Type B pancreatic cell (in vitro differentiated cells): ENCODE measurements at regions not wholly inside any gene's neighbourhood (a gene's known extent, or its start where the extent isn't known, plus 50 kb on each side); places are given as distances from the start of the nearest gene placed in this dataset.
"Not testable (repeated sequence)": the region's sequence is repeated elsewhere in the genome, so short reads cannot be mapped to it uniquely, and the experiment has no call there.

Source experiments
- DNase-seq: peaks from one replicate; pipeline ENCODE4 v3.0.0; 2021; ENCODE audit warnings: mixed read lengths; ENCODE audit not compliant: unreplicated experiment; ENCODE audit errors: extremely low spot score
- H3K27ac Mint-ChIP-seq: 2 replicates; pipeline ENCODE4 v1.8.0; 2021; ENCODE audit warnings: mild to moderate bottlenecking, mixed read lengths
- H3K27me3 Mint-ChIP-seq: 2 replicates; pipeline ENCODE4 v1.8.0; 2021; ENCODE audit warnings: mixed read lengths
- H3K36me3 Mint-ChIP-seq: 2 replicates; pipeline ENCODE4 v1.8.0; 2021; ENCODE audit warnings: mixed read lengths
- H3K4me1 Mint-ChIP-seq: one replicate; pipeline ENCODE4 v1.8.0; 2021; ENCODE audit warnings: mixed read lengths; ENCODE audit not compliant: unreplicated experiment
- H3K4me3 Mint-ChIP-seq: 2 replicates; pipeline ENCODE4 v1.8.0; 2021; ENCODE audit warnings: mild to moderate bottlenecking, mixed read lengths
- H3K9me3 Mint-ChIP-seq: 2 replicates; pipeline ENCODE4 v1.8.0; 2021; ENCODE audit warnings: mixed read lengths
- TF ChIP-seq, protein P1 (sequence below): fragments of 200-600 bp; sonication (generic); conservative IDR thresholded peaks from 2 replicates; pipeline ENCODE4 v1.5.0; 2021; ENCODE audit warnings: antibody characterized with exemption, mild to moderate bottlenecking

DNA sequence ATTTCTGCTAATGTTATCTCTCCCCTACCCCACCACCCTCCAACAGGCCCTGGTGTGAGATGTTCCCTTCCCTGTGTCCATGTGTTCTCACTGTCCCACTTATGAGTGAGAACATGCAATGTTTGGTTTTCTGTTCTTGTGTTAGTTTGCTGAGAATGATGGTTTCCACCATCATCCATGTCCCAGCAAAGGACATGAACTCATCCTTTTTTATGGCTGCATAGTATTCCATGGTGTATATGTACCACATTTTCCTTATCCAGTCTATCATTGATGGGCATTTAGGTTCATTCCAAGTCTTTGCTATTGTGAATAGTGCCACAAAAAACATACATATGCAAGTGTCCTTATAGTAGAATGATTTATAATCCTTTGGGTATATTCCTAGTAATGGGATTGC, 104.5 kb downstream of the ZNF33B start:
- not testable (repeated sequence) for H3K4me3 Mint-ChIP-seq, H3K27ac Mint-ChIP-seq, H3K4me1 Mint-ChIP-seq, DNase-seq, H3K27me3 Mint-ChIP-seq
- Mint-ChIP-seq H3K9me3 (peaks cover 29% of the 10 kb centered on the region), H3K36me3 (peaks cover 25% of the 10 kb centered on the region)

GRCh38 chr10:42532996-42533395, 105.4 kb downstream of the ZNF33B start:
- Mint-ChIP-seq H3K27me3 (no peaks in the 10 kb centered on the region), H3K4me1 (no peaks in the 10 kb centered on the region), H3K36me3 (peaks cover 16% of the 10 kb centered on the region), H3K4me3 (no peak overlapping the region), H3K9me3 (peaks cover 24% of the 10 kb centered on the region), H3K27ac (no peak overlapping the region)
- TF ChIP-seq, protein P1, sequence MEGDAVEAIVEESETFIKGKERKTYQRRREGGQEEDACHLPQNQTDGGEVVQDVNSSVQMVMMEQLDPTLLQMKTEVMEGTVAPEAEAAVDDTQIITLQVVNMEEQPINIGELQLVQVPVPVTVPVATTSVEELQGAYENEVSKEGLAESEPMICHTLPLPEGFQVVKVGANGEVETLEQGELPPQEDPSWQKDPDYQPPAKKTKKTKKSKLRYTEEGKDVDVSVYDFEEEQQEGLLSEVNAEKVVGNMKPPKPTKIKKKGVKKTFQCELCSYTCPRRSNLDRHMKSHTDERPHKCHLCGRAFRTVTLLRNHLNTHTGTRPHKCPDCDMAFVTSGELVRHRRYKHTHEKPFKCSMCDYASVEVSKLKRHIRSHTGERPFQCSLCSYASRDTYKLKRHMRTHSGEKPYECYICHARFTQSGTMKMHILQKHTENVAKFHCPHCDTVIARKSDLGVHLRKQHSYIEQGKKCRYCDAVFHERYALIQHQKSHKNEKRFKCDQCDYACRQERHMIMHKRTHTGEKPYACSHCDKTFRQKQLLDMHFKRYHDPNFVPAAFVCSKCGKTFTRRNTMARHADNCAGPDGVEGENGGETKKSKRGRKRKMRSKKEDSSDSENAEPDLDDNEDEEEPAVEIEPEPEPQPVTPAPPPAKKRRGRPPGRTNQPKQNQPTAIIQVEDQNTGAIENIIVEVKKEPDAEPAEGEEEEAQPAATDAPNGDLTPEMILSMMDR = no peak
- no peak for DNase-seq

- H3K27ac Mint-ChIP-seq = no peak overlapping the region
Measured at GRCh38 chr10:42523098-42523497, 115.3 kb downstream of the ZNF33B start.

DNA sequence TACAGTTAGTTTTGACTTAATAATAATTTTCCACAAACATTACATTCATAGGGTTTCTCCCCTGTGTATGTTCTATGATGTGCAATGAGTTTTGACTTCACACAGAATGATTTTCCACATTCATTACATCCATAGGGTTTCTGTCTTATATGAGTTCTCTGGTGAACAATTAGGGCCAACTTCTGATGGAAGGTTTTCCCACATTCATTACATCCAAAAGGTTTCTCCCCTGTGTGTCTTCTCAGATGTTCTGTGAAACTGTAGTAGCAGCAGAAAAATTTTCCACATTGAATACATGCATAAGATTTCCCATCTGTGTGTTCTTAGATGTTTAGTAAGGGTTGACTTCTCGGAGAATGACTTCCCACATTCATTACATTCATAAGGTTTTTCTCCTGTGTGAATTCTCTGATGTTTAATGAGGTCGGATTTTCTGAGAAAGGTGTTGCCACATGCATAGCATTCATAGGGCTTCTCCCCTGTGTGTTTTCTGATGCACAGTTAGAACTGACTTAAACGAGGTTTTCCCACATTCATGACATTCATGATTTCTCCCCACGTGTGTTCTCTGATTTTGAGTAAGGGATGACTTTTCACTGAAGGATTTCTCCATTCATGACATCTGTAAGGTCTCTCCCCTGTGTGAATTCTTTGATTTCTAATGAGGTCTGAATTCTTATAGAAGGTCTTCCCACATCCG, 118.5 kb downstream of the ZNF33B start:
- peaks cover 44% of the 10 kb centered on the region for H3K9me3 Mint-ChIP-seq
- no peak overlapping the region for H3K27ac Mint-ChIP-seq
- H3K4me3 Mint-ChIP-seq = no peak overlapping the region
- H3K4me1 Mint-ChIP-seq = no peaks in the 10 kb centered on the region
- TF ChIP-seq, protein P1 = no peak
- no peaks in the 10 kb centered on the region for H3K27me3 Mint-ChIP-seq
- H3K36me3 Mint-ChIP-seq = peaks cover 58% of the 10 kb centered on the region
- no peak for DNase-seq

More at GRCh38 chr10:42523098-42523497, 115.3 kb downstream of the ZNF33B start:
- H3K4me1 Mint-ChIP-seq = no peaks in the 10 kb centered on the region
- TF ChIP-seq, protein P1 = no peak
- no peak overlapping the region for H3K4me3 Mint-ChIP-seq
- no peak for DNase-seq
- H3K9me3 Mint-ChIP-seq = peaks cover 31% of the 10 kb centered on the region
- peaks cover 57% of the 10 kb centered on the region for H3K36me3 Mint-ChIP-seq
- H3K27me3 Mint-ChIP-seq = no peaks in the 10 kb centered on the region

DNA sequence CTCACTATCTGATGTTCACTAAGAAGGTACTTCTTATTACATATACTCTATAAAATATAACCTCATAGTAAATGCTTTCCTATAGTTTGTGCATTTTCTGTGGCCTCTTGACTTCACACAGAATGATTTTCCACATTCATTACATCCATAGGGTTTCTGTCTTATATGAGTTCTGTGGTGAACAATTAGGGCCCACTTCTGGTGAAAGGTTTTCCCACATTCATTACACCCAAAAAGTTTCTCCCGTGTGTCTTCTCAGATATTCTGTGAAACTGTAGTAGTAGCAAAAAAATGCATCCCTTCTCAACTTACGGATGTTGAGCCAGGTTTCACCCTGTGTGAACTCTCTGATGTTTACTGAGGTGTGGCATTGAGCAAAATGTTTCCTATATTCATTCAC, 119.3 kb downstream of the ZNF33B start:
- H3K27ac Mint-ChIP-seq = no peak overlapping the region
- H3K4me3 Mint-ChIP-seq = no peak overlapping the region
- TF ChIP-seq, protein P1 = no peak
- H3K4me1 Mint-ChIP-seq = no peaks in the 10 kb centered on the region
- peaks cover 51% of the 10 kb centered on the region for H3K36me3 Mint-ChIP-seq
- no peak for DNase-seq
- H3K27me3 Mint-ChIP-seq = no peaks in the 10 kb centered on the region
- H3K9me3 Mint-ChIP-seq = peaks cover 42% of the 10 kb centered on the region

DNA sequence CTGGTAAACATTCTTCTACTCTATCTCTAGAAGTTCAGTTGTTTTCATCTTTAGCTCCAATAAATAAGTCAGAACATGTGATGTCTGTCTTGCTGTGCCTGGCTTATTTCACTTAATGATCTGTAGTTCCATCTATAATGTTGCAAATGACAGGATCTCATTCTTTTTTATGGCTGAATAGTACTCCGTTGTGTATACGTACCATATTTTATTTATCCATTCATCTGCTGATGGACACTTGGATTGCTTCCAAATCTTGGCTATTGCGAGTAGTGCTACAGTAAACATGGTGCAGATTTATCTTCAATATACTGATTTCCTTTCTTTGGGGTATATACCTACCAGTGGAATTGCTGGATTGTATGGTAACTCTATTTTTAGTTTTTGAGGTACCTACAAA, 124.4 kb downstream of the ZNF33B start:
- Mint-ChIP-seq H3K9me3 (peaks cover 30% of the 10 kb centered on the region), H3K4me1 (no peaks in the 10 kb centered on the region), H3K27me3 (no peaks in the 10 kb centered on the region), H3K4me3 (no peak overlapping the region), H3K27ac (no peak overlapping the region), H3K36me3 (peaks cover 7% of the 10 kb centered on the region)
- TF ChIP-seq, protein P1 = no peak
- DNase-seq = no peak
